Smooth muscle cell (in vitro differentiated cells): ENCODE measurements at regions not wholly inside any gene's neighbourhood (a gene's known extent, or its start where the extent isn't known, plus 50 kb on each side); places are given as distances from the start of the nearest gene placed in this dataset.

Experiments
- DNase-seq: peaks from one replicate; lab custom pipeline; 2025; ENCODE audit not compliant: unreplicated experiment; lab: John Stamatoyannopoulos, UW
- H2AFZ ChIP-seq: fragments of 200-600 bp; sonication (generic); 2 replicates; pipeline ENCODE4 v1.6.0; 2016; ENCODE audit warnings: antibody characterized with exemption, low read depth, mild to moderate bottlenecking
- H3F3A ChIP-seq: fragments of 200-600 bp; sonication (generic); 2 replicates; pipeline ENCODE4 v1.6.0; 2017; ENCODE audit warnings: antibody characterized with exemption, low read depth
- H3K27ac ChIP-seq: fragments of 200-600 bp; sonication (generic); 2 replicates; pipeline ENCODE4 v1.5.1; 2016; ENCODE audit warnings: low read depth, mild to moderate bottlenecking
- H3K27me3 ChIP-seq: fragments of 200-600 bp; sonication (generic); 2 replicates; pipeline ENCODE4 v1.6.1; 2016; ENCODE audit warnings: low read depth, mild to moderate bottlenecking
- H3K36me3 ChIP-seq: fragments of 200-600 bp; sonication (generic); 2 replicates; pipeline ENCODE4 v1.5.1; 2016; ENCODE audit warnings: low read depth
- H3K4me1 ChIP-seq: fragments of 200-600 bp; sonication (generic); 2 replicates; pipeline ENCODE4 v1.5.1; 2016; ENCODE audit warnings: low read depth
- H3K4me2 ChIP-seq: fragments of 200-600 bp; sonication (generic); 2 replicates; pipeline ENCODE4 v1.6.0; 2016; ENCODE audit warnings: mild to moderate bottlenecking
- H3K4me3 ChIP-seq: fragments of 200-600 bp; sonication (generic); 2 replicates; pipeline ENCODE4 v1.5.1; 2016; ENCODE audit warnings: mild to moderate bottlenecking
- H3K79me2 ChIP-seq: fragments of 200-600 bp; sonication (generic); 2 replicates; pipeline ENCODE4 v1.6.0; 2016; ENCODE audit warnings: low read depth, mild to moderate bottlenecking
- H3K9ac ChIP-seq: fragments of 200-600 bp; sonication (generic); 2 replicates; pipeline ENCODE4 v1.6.0; 2016; ENCODE audit warnings: low read depth
- H3K9me3 ChIP-seq: fragments of 200-600 bp; sonication (generic); replicated peaks from 2 replicates; pipeline ENCODE4 v1.5.1; 2016; ENCODE audit warnings: low read depth
- H4K20me1 ChIP-seq: fragments of 200-600 bp; sonication (generic); 2 replicates; pipeline ENCODE4 v1.6.0; 2016; ENCODE audit warnings: low read depth
- WGBS: methylation state at CpG from one replicate; pipeline ENCODE4 v1.1.7; 2016; ENCODE audit warnings: low lambda C conversion rate; 5-methylcytosine and 5-hydroxymethylcytosine counted together
- TF ChIP-seq, protein P1 (sequence below): fragments of 200-600 bp; sonication (generic); IDR thresholded peaks from 2 replicates; pipeline ENCODE4 v1.5.1; 2017; ENCODE audit warnings: borderline replicate concordance, mild to moderate bottlenecking, antibody characterized with exemption; ENCODE audit not compliant: insufficient read depth, poor library complexity, severe bottlenecking

DNA sequence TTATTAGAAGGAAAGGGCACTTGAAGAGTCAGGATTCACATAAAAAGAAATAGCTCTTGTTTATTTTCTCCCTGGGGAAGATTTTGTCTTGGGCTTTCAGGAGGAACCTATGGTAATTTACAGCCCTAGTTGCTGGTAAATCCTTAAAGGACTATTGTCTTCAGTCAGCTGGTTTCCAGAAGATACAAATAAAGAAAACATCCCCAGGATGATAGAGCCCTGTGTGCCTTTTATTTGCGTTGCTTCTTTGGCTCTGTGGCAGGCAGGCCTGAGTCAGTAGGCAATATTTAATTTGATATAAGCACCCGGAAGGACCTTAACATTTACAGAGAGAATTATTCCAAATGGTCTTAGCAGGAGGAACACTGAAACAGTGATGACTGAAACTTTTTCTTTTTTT lies 131.0 kb upstream of the SLC34A2 start:
- Histone ChIP-seq H3K36me3 (no peaks in the 10 kb centered on the region), H3K9ac (no peak overlapping the region), H3K4me1 (peaks cover 10% of the 10 kb centered on the region), H4K20me1 (no peaks in the 10 kb centered on the region), H3K79me2 (no peaks in the 10 kb centered on the region), H3K9me3 (no peaks in the 10 kb centered on the region), H3K4me3 (no peak overlapping the region), H3K4me2 (no peak overlapping the region), H2AFZ (no peak overlapping the region), H3K27me3 (peaks cover 7% of the 10 kb centered on the region), H3K27ac (no peak overlapping the region), H3F3A (no peaks in the 10 kb centered on the region)
- no peak for DNase-seq
- TF ChIP-seq, protein P1, sequence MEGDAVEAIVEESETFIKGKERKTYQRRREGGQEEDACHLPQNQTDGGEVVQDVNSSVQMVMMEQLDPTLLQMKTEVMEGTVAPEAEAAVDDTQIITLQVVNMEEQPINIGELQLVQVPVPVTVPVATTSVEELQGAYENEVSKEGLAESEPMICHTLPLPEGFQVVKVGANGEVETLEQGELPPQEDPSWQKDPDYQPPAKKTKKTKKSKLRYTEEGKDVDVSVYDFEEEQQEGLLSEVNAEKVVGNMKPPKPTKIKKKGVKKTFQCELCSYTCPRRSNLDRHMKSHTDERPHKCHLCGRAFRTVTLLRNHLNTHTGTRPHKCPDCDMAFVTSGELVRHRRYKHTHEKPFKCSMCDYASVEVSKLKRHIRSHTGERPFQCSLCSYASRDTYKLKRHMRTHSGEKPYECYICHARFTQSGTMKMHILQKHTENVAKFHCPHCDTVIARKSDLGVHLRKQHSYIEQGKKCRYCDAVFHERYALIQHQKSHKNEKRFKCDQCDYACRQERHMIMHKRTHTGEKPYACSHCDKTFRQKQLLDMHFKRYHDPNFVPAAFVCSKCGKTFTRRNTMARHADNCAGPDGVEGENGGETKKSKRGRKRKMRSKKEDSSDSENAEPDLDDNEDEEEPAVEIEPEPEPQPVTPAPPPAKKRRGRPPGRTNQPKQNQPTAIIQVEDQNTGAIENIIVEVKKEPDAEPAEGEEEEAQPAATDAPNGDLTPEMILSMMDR, result no peak
- 75% methylated on average over 2 of the region's 2 CpGs for WGBS

- Histone ChIP-seq H3K4me1 (peaks cover 10% of the 10 kb centered on the region), H3K9me3 (no peaks in the 10 kb centered on the region), H3K27me3 (no peaks in the 10 kb centered on the region), H3K36me3 (no peaks in the 10 kb centered on the region), H3K79me2 (no peaks in the 10 kb centered on the region), H3K9ac (no peak overlapping the region), H3K27ac (no peak overlapping the region), H4K20me1 (no peaks in the 10 kb centered on the region), H3K4me2 (no peak overlapping the region), H3F3A (no peaks in the 10 kb centered on the region), H3K4me3 (no peak overlapping the region), H2AFZ (no peak overlapping the region)
- TF ChIP-seq, protein P1, result no peak
- no peak for DNase-seq
- 91% methylated on average over 6 of the region's 6 CpGs for WGBS
Measured at GRCh38 chr4:25525896-25526295, 129.8 kb upstream of the SLC34A2 start.

DNA sequence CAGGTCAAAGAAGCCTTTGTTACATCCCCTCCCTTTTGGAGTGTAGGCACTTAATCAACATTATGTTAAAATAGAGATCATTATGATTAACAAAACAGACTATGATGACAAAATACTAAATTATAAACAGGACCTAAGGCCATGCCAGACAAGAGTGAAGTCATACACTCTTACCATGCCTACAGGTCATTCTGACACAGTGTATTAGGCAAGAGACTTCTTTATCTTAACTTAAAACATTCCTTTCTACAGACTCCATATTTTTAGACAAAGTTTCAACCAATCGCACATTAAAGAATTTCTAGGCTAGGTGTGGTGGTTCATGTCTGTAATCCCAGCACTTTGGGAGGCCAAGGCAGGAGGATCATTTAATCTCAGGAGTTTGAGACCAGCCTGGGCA lies 128.6 kb upstream of the SLC34A2 start:
- TF ChIP-seq, protein P1, result no peak
- Histone ChIP-seq H3K36me3 (no peaks in the 10 kb centered on the region), H3K9ac (no peak overlapping the region), H3K27ac (no peak overlapping the region), H4K20me1 (no peaks in the 10 kb centered on the region), H3K27me3 (no peaks in the 10 kb centered on the region), H3K4me2 (no peak overlapping the region), H3K79me2 (no peaks in the 10 kb centered on the region), H3K9me3 (no peaks in the 10 kb centered on the region), H2AFZ (no peak overlapping the region), H3F3A (no peaks in the 10 kb centered on the region), H3K4me1 (peaks cover 10% of the 10 kb centered on the region), H3K4me3 (no peak overlapping the region)
- 76% methylated on average over 1 of the region's 1 CpG for WGBS
- DNase-seq, result no peak

- WGBS, result 95% methylated on average over 14 of the region's 14 CpGs
- Histone ChIP-seq H3F3A (no peaks in the 10 kb centered on the region), H3K9me3 (no peaks in the 10 kb centered on the region), H3K27me3 (no peaks in the 10 kb centered on the region), H3K4me2 (no peak overlapping the region), H4K20me1 (no peaks in the 10 kb centered on the region), H3K27ac (no peak overlapping the region), H3K36me3 (no peaks in the 10 kb centered on the region), H2AFZ (no peak overlapping the region), H3K4me1 (peaks cover 10% of the 10 kb centered on the region), H3K4me3 (no peak overlapping the region), H3K9ac (no peak overlapping the region), H3K79me2 (no peaks in the 10 kb centered on the region)
- DNase-seq, result no peak
- TF ChIP-seq, protein P1, result no peak
Measured at GRCh38 chr4:25528391-25528790, 127.3 kb upstream of the SLC34A2 start.
